Vagina (tissue), 2 donors: ENCODE measurements at regions not wholly inside any gene's neighbourhood (a gene's known extent, or its start where the extent isn't known, plus 50 kb on each side); places are given as distances from the start of the nearest gene placed in this dataset.

Experiments used
- POLR2A ChIP-seq, 2 donors: fragments of 450-650 bp; IDR thresholded peaks; one replicate each; pipeline ENCODE4 v1.6.1; 2017; ENCODE audit warnings: antibody characterized with exemption in 2 of 2, mild to moderate bottlenecking in 2 of 2, moderate library complexity in 2 of 2
- POLR2AphosphoS5 ChIP-seq, 2 donors: sonication (generic); formaldehyde crosslinking; IDR thresholded peaks; one replicate each; pipeline ENCODE4 v1.9.0; 2017; ENCODE audit warnings: antibody characterized with exemption in 2 of 2, mild to moderate bottlenecking in 2 of 2, low read depth in 1 of 2; ENCODE audit not compliant: insufficient read depth in 1 of 2
- TF ChIP-seq, protein P1 (sequence below), 3 experiments: fragments of 450-650 bp in 2 of 3; fragments of 200-600 bp in 1 of 3; sonication (generic) in 1 of 3; IDR thresholded peaks; one replicate each; pipeline ENCODE4 v1.5.1; 2017 to 2019; ENCODE audit warnings: antibody characterized with exemption in 3 of 3, mild to moderate bottlenecking in 2 of 3, moderate library complexity in 2 of 3

DNA sequence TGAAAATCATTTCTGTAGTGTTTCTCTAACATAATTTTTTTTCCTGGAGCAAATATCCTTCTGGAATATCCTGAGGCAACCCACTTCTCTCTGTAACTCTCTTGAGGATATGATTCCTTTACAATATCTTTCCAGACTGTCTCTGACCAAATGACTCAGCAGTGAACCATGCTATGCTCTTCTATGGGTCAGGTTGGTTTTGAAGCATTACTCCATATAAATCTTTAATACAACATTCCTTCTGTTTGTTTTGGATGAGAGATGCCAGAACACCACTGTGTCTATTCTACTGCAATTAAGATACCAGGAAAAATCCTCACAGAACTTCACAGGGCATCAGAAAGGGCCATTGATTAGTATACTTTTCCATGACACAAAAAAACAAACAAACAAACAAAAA, 626.4 kb upstream of the ZNF385D start:
- TF ChIP-seq, protein P1, sequence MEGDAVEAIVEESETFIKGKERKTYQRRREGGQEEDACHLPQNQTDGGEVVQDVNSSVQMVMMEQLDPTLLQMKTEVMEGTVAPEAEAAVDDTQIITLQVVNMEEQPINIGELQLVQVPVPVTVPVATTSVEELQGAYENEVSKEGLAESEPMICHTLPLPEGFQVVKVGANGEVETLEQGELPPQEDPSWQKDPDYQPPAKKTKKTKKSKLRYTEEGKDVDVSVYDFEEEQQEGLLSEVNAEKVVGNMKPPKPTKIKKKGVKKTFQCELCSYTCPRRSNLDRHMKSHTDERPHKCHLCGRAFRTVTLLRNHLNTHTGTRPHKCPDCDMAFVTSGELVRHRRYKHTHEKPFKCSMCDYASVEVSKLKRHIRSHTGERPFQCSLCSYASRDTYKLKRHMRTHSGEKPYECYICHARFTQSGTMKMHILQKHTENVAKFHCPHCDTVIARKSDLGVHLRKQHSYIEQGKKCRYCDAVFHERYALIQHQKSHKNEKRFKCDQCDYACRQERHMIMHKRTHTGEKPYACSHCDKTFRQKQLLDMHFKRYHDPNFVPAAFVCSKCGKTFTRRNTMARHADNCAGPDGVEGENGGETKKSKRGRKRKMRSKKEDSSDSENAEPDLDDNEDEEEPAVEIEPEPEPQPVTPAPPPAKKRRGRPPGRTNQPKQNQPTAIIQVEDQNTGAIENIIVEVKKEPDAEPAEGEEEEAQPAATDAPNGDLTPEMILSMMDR (IDR thresholded peaks at IDR 0.05) = no peak
- TF ChIP-seq POLR2A (IDR thresholded peaks at IDR 0.05) = no peak
- no peak for TF ChIP-seq POLR2AphosphoS5 (IDR thresholded peaks at IDR 0.05; ENCODE audit: insufficient read depth in 1 of 2, low read depth in 1 of 2)
